Activated T-helper 2 cell treated with anti-CD3 and anti-CD28 coated beads, Interferon-gamma antibody, Interleukin-2, Interleukin-4, amounts not matched to agents 10 μg/mL and 5 μg/mL and 100 μg/mL, durations not matched to agents 14 hours and 24 hours and 36 hours (primary cell): ENCODE measurements at regions not wholly inside any gene's neighbourhood (a gene's known extent, or its start where the extent isn't known, plus 50 kb on each side); places are given as distances from the start of the nearest gene placed in this dataset.

ENCODE experiments used
- DNase-seq: peaks from one replicate; pipeline ENCODE4 v3.0.0; 2021; ENCODE audit warnings: low spot score
- H3K27ac Mint-ChIP-seq: one replicate; pipeline ENCODE4 v1.8.0; 2021; ENCODE audit warnings: mixed read lengths
- H3K27me3 Mint-ChIP-seq: one replicate; pipeline ENCODE4 v1.8.0; 2021; ENCODE audit warnings: low read depth, mixed read lengths
- H3K36me3 Mint-ChIP-seq: one replicate; pipeline ENCODE4 v1.8.0; 2021; ENCODE audit warnings: low read depth, mixed read lengths
- H3K4me1 Mint-ChIP-seq: one replicate; pipeline ENCODE4 v1.8.0; 2021; ENCODE audit warnings: low read depth, mixed read lengths
- H3K4me3 Mint-ChIP-seq: one replicate; pipeline ENCODE4 v1.8.0; 2021; ENCODE audit warnings: low read depth, mild to moderate bottlenecking, moderate library complexity, mixed read lengths
- H3K9me3 Mint-ChIP-seq: one replicate; pipeline ENCODE4 v1.8.0; 2021; ENCODE audit warnings: mixed read lengths
- intact Hi-C: fragments of 100-400 bp; cut with micrococcal nuclease; formaldehyde crosslinking; loops from one replicate; pipeline ENCODE4 v1.15.1; 2023

DNA sequence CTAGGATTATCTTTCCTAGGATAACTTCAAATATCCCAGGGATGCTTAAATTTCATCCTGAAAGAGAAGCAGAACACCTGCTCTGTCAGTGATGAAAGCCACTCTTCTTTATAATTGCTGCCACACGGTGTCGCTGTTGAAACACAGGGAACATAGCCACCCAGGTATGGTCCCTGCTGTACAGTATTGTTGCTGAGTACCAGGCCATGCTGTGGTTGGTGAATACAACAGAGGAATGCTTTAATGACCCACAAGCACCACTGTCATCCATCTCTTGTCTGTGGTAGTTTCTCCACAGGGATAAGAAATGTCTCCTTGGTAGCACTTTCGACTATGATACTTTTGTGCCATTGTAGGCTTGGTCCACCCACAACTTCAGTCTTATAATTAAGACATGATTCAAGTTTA lies 70.6 kb upstream of the STARD3NL start:
- Mint-ChIP-seq H3K27me3 (peaks cover 42% of the 10 kb centered on the region), H3K27ac (no peak overlapping the region), H3K36me3 (no peaks in the 10 kb centered on the region), H3K4me1 (peaks cover 2% of the 10 kb centered on the region), H3K4me3 (no peak overlapping the region), H3K9me3 (no peaks in the 10 kb centered on the region)
- intact Hi-C loops, result loop anchor here (1.0 to 5.0 kb wide), 6 partner anchors 70 to 267 kb away; partner anchors contain the start of genes SFRP4 and STARD3NL
- DNase-seq, result peak; percentile 42

DNA sequence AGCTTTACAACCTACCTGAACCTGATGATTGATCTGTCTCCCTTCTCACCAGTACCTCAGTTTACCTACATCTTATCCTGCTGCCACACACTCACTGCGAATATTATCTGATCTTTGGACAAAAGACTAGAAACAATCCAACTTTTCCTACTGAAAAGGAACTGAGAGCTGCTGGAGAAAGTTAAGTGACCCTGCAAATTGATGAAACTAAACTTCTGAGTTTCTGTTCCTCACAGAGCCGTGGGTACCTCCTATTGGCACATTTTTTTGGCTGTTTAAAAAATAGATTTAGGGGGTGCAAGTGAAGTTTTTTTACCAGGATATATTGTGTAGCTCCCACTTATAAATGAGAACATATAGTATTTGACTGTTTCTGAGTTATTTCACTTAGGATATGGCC lies 66.0 kb upstream of the STARD3NL start:
- Mint-ChIP-seq H3K36me3 (no peaks in the 10 kb centered on the region), H3K4me3 (no peak overlapping the region), H3K27ac (no peak overlapping the region), H3K4me1 (no peaks in the 10 kb centered on the region), H3K27me3 (peaks cover 42% of the 10 kb centered on the region), H3K9me3 (no peaks in the 10 kb centered on the region)
- no peak for DNase-seq
- intact Hi-C loops, result no loop called here

DNA sequence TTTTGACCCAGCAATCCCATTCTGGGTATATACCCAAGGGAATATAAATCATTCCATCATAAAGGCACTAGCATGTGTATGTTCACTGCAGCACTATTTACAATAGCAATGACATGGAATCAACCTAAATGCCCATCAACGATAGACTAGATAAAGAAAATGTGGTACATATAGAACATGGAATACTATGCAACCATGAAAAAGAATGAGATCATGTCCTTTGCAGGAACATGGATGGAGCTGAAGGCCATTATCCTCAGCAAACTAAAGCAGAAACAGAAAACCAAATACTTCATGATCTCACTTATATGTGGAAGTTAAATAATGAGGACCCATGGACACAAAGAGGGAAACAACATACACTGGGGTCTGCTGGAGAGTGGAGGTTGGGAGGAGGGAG lies 58.0 kb upstream of the STARD3NL start:
- no peaks in the 10 kb centered on the region for H3K36me3 Mint-ChIP-seq
- no peak for DNase-seq
- H3K27ac Mint-ChIP-seq, result no peak overlapping the region
- no peaks in the 10 kb centered on the region for H3K9me3 Mint-ChIP-seq
- H3K27me3 Mint-ChIP-seq, result peaks cover 38% of the 10 kb centered on the region
- H3K4me1 Mint-ChIP-seq, result no peaks in the 10 kb centered on the region
- intact Hi-C loops, result no loop called here
- no peak overlapping the region for H3K4me3 Mint-ChIP-seq

DNA sequence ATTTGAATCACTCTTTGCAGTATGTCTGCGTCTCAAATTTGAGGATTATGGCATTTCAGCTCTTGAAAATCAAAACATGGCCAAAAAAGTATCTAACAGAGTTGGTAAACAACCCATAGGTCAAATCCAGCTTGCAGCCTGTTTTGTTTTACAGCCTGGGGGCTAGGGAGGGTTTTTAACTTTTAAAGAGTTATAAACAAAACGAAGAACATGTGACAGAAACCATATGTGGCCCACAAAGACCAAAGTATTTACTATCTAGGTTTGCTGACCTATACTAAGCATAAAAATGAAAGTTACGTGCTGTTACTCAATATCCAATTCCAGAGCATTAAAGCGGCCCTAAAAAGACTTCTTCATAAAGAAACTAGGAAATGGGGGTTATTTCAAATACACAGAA lies 55.5 kb upstream of the STARD3NL start:
- H3K9me3 Mint-ChIP-seq, result no peaks in the 10 kb centered on the region
- no peak overlapping the region for H3K4me3 Mint-ChIP-seq
- H3K27ac Mint-ChIP-seq, result no peak overlapping the region
- peaks cover 1% of the 10 kb centered on the region for H3K4me1 Mint-ChIP-seq
- intact Hi-C loops, result no loop called here
- peaks cover 28% of the 10 kb centered on the region for H3K27me3 Mint-ChIP-seq
- DNase-seq, result no peak
- H3K36me3 Mint-ChIP-seq, result no peaks in the 10 kb centered on the region

DNA sequence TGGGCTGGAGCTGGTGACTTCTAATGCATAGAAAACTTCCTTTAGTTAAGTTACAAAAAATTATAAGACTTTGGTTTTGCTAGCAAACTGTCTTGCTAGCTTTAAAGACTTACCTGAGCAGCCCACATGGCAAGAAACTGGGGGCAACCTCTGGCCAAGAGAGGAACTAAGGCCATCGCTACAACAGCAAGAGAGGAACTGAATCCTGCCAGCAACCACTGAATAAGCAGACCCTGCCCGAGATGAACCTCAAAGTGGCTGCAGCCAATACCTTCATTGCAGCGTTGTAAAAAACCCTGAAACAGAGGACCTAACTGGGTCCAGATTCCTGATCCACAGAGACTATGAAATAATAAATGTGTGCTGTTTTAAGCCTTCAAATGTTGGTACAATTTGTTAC lies 54.6 kb upstream of the STARD3NL start:
- no peaks in the 10 kb centered on the region for H3K9me3 Mint-ChIP-seq
- peaks cover 19% of the 10 kb centered on the region for H3K27me3 Mint-ChIP-seq
- no peak overlapping the region for H3K27ac Mint-ChIP-seq
- DNase-seq, result no peak
- no peak overlapping the region for H3K4me3 Mint-ChIP-seq
- H3K36me3 Mint-ChIP-seq, result no peaks in the 10 kb centered on the region
- intact Hi-C loops, result no loop called here
- peaks cover 4% of the 10 kb centered on the region for H3K4me1 Mint-ChIP-seq

DNA sequence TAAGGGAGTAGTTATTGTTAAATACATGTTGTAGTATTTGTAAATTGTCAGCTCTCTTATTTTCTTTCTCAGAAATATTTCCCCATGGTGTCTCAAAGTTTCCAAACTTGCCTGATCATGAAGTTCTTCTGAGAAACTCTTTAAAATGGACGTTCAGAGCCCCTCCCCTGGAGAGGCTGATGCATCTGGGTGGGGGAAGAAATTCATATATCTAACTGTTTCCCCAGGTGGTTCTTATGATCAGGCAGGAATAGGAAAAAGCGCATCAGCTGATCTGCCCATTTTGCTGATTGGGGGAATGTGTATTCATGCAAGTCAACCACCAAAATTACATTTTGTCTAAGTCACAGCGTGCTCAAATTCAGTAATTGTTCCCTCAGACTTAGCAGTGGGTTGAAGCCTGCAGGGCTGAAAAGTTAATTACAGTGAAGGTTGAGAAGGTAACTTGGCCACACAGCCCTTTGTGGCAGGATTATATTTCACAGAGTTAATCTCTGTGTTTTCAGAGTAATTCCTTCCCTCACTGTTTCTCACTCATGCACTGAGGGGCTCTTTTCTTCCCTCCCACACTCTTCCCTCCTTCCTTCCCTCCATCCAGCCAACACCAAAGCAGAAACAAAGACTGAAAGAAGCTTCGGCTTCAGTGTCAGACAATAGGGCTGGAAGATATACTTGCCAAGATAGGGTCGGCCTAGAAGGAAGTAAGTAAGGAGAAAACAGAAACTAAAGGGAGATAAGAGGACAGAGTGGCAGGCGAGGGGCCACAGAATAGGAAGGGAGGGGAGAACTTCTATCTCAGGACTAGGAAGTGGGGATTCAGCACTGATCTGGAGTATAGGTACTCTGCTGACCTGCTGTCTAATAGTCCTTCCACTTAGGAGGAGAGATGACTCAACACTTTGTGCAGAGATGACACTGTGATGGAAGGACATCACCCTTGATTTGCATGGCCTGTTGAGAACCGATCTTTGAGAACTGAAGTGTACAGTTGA lies 50.5 kb upstream of the STARD3NL start:
- H3K27ac Mint-ChIP-seq, result no peak overlapping the region
- no peak for DNase-seq
- no peak overlapping the region for H3K4me3 Mint-ChIP-seq
- H3K4me1 Mint-ChIP-seq, result peaks cover 4% of the 10 kb centered on the region
- H3K27me3 Mint-ChIP-seq, result peaks cover 8% of the 10 kb centered on the region
- H3K36me3 Mint-ChIP-seq, result no peaks in the 10 kb centered on the region
- H3K9me3 Mint-ChIP-seq, result no peaks in the 10 kb centered on the region
- intact Hi-C loops, result no loop called here
